Right atrium auricular region (tissue), 2 donors: ENCODE measurements at regions not wholly inside any gene's neighbourhood (a gene's known extent, or its start where the extent isn't known, plus 50 kb on each side); places are given as distances from the start of the nearest gene placed in this dataset.

Source experiments
- DNase-seq: peaks from one replicate; pipeline ENCODE4 v3.0.0-alpha.2; 2019; ENCODE audit warnings: low spot score
- H3K27ac ChIP-seq, 2 donors: fragments of 200-600 bp; sonication (generic); 1 replicate in 1 of 2; 2 replicates in 1 of 2; pipeline ENCODE4 v1.5.1; 2016 to 2019
- H3K27me3 ChIP-seq, 2 donors: fragments of 200-600 bp; sonication (generic); one replicate each; pipeline versions ENCODE4 v1.5.1 to v1.6.0; 2017 to 2019
- H3K36me3 ChIP-seq: fragments of 200-600 bp; sonication (generic); one replicate; pipeline ENCODE4 v1.5.1; 2016
- H3K4me1 ChIP-seq, 2 donors: fragments of 200-600 bp; sonication (generic); one replicate each; pipeline versions ENCODE4 v1.5.1 to v1.6.0; 2017 to 2019
- H3K4me3 ChIP-seq, 2 donors: fragments of 200-600 bp; sonication (generic); 1 replicate in 1 of 2; 2 replicates in 1 of 2; pipeline ENCODE4 v1.5.1; 2017 to 2019; ENCODE audit warnings: mild to moderate bottlenecking in 1 of 2, moderate library complexity in 1 of 2
- H3K9me3 ChIP-seq, 2 donors: fragments of 200-600 bp; sonication (generic); one replicate each; pipeline ENCODE4 v1.5.1; 2019
- CTCF ChIP-seq, 2 donors: fragments of 200-600 bp; sonication (generic); IDR thresholded peaks; one replicate each; pipeline ENCODE4 v1.5.1; 2019; ENCODE audit warnings: antibody characterized with exemption in 2 of 2

GRCh38 chr3:99191186-99191585 lies 289.7 kb upstream of the DCBLD2 start:
- no peaks in the 10 kb centered on the region for H3K27me3 ChIP-seq
- no peaks in the 10 kb centered on the region for H3K36me3 ChIP-seq
- no peak for TF ChIP-seq CTCF (IDR thresholded peaks at IDR 0.05)
- H3K9me3 ChIP-seq: no peaks in the 10 kb centered on the region
- no peaks in the 10 kb centered on the region for H3K4me1 ChIP-seq
- no peak overlapping the region for H3K4me3 ChIP-seq
- no peak overlapping the region for H3K27ac ChIP-seq
- no peak for DNase-seq

GRCh38 chr3:99188936-99189335 lies 287.4 kb upstream of the DCBLD2 start:
- no peaks in the 10 kb centered on the region for H3K4me1 ChIP-seq
- no peak for TF ChIP-seq CTCF (IDR thresholded peaks at IDR 0.05)
- H3K9me3 ChIP-seq: no peaks in the 10 kb centered on the region
- H3K27ac ChIP-seq: no peak overlapping the region
- DNase-seq: no peak
- H3K36me3 ChIP-seq: no peaks in the 10 kb centered on the region
- H3K4me3 ChIP-seq: no peak overlapping the region
- no peaks in the 10 kb centered on the region for H3K27me3 ChIP-seq

- no peaks in the 10 kb centered on the region for H3K9me3 ChIP-seq
- no peak for DNase-seq
- no peaks in the 10 kb centered on the region for H3K4me1 ChIP-seq
- no peaks in the 10 kb centered on the region for H3K36me3 ChIP-seq
- no peaks in the 10 kb centered on the region for H3K27me3 ChIP-seq
- H3K27ac ChIP-seq: no peak overlapping the region
- no peak overlapping the region for H3K4me3 ChIP-seq
- TF ChIP-seq CTCF (IDR thresholded peaks at IDR 0.05): no peak
Observed at GRCh38 chr3:99186016-99186415, 284.5 kb upstream of the DCBLD2 start.

- TF ChIP-seq CTCF (IDR thresholded peaks at IDR 0.05): no peak
- DNase-seq: no peak
- no peaks in the 10 kb centered on the region for H3K27me3 ChIP-seq
- H3K4me3 ChIP-seq: no peak overlapping the region
- no peaks in the 10 kb centered on the region for H3K36me3 ChIP-seq
- no peaks in the 10 kb centered on the region for H3K4me1 ChIP-seq
- no peaks in the 10 kb centered on the region for H3K9me3 ChIP-seq
- no peak overlapping the region for H3K27ac ChIP-seq
Observed at GRCh38 chr3:99176169-99176964, 274.9 kb upstream of the DCBLD2 start.

GRCh38 chr3:99175276-99175812 lies 273.8 kb upstream of the DCBLD2 start:
- Histone ChIP-seq H3K4me1 (no peaks in the 10 kb centered on the region), H3K4me3 (no peak overlapping the region), H3K36me3 (no peaks in the 10 kb centered on the region), H3K27ac (no peak overlapping the region), H3K27me3 (no peaks in the 10 kb centered on the region), H3K9me3 (no peaks in the 10 kb centered on the region)
- no peak for DNase-seq
- no peak for TF ChIP-seq CTCF (IDR thresholded peaks at IDR 0.05)
